ENCODE measurements at regions not wholly inside any gene's neighbourhood (a gene's known extent, or its start where the extent isn't known, plus 50 kb on each side); places are given as distances from the start of the nearest gene placed in this dataset.

DNA sequence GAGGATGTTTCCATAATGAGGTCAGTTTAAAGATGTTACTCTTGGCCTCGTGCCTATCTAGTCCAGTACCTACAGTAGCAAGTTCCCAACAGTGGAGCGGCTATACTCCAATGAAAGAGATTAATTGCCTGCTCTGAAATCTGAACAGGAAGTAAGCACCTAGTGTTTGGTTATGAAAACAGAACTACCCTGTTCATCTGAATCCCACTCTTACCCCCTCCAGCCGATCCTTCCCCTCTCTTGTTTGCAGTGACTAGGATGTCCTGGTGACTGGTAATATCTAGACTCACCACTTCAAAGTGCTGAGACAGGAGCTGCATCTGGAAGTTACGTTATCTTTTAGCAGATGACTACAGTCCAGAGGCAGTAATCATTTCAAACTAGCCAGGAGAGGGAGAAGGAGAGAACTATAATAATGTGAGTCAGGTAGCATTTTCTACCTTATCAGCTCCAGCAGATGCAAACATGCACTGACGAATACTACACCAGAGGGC lies 666.7 kb upstream of the NRP1 start:
- Histone ChIP-seq H3K27me3 (ENCODE audit: control insufficient read depth in 1 of 2, insufficient read depth in 2 of 2, low read length in 2 of 2) (no peaks in the 10 kb centered on the region), H3K27ac (ENCODE audit: low read depth, low read length) (no peak overlapping the region), H3K9ac (ENCODE audit: low read depth in 1 of 2, low read length in 2 of 2) (no peak overlapping the region), H3K4me3 (ENCODE audit: low read depth in 1 of 2, low read length in 2 of 2) (no peak overlapping the region), H3K4me1 (ENCODE audit: control insufficient read depth in 1 of 2, insufficient read depth in 2 of 2, low read length in 2 of 2) (no peaks in the 10 kb centered on the region), H3K36me3 (ENCODE audit: control insufficient read depth in 1 of 2, insufficient read depth in 2 of 2, low read length in 2 of 2) (no peaks in the 10 kb centered on the region), H3K9me3 (ENCODE audit: control insufficient read depth in 1 of 2, low read length in 2 of 2) (no peaks in the 10 kb centered on the region)

DNA sequence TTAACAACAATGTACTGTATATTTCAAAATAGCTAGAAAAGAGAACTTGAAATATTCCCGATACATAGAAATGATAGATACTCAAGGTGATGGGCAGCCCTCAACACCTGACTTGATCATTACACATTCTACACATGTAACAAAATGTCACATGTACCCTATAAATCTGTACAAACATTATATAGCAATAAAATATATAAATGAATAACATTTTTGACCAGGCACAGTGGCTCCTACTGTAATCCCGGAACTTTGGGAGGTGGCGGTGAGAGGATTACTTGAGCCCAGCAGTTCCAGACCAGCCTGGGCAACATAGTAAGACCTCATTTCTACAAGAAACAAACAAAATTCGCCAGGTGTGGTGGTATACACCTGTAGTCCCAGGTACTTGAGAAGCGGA lies 659.5 kb upstream of the NRP1 start:
- Histone ChIP-seq H3K27me3 (ENCODE audit: control insufficient read depth in 1 of 2, insufficient read depth in 2 of 2, low read length in 2 of 2) (no peaks in the 10 kb centered on the region), H3K9me3 (ENCODE audit: control insufficient read depth in 1 of 2, low read length in 2 of 2) (no peaks in the 10 kb centered on the region), H3K4me3 (ENCODE audit: low read depth in 1 of 2, low read length in 2 of 2) (no peak overlapping the region), H3K4me1 (ENCODE audit: control insufficient read depth in 1 of 2, insufficient read depth in 2 of 2, low read length in 2 of 2) (no peaks in the 10 kb centered on the region), H3K9ac (ENCODE audit: low read depth in 1 of 2, low read length in 2 of 2) (no peak overlapping the region), H3K36me3 (ENCODE audit: control insufficient read depth in 1 of 2, insufficient read depth in 2 of 2, low read length in 2 of 2) (no peaks in the 10 kb centered on the region), H3K27ac (ENCODE audit: low read depth, low read length) (no peak overlapping the region)

DNA sequence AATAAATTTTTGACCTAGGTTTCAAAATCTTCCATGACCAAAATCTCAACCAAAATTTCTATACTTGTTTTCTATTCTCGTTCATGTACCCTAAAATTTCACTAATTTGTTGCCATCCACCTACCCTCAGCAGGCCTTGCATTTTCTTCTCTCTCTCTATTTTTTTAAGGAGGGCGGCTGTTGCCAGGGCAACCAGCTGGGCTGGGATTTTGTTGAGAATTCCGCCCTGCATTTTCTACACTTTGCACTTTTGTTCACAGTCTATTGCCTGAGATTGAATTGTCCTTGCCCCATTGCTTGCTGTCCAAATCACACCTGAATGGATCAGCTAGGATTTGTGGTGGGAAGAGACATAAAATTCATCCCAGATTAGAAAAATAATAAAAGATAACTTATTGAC lies 657.5 kb upstream of the NRP1 start:
- Histone ChIP-seq H3K27me3 (ENCODE audit: control insufficient read depth in 1 of 2, insufficient read depth in 2 of 2, low read length in 2 of 2) (no peaks in the 10 kb centered on the region), H3K4me1 (ENCODE audit: control insufficient read depth in 1 of 2, insufficient read depth in 2 of 2, low read length in 2 of 2) (no peaks in the 10 kb centered on the region)

DNA sequence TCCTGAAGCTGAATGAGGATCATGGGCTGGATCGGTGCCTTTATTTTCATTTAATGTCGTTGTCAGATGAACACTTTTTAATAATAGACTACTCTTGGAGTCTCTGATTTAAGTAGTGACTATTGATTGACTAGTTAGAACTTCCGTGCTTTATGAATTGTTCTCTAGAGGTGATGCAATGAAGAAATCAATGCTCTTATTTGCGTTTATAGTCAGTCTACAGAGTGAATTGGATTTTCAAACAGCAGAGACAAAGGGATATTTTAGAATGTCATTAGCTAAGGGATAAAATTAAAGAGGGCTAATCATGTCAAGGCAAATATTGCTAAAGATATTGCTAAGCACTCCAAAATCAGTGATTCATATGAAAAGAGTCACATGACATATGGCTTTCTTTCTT lies 652.0 kb upstream of the NRP1 start:
- no peaks in the 10 kb centered on the region for H3K36me3 ChIP-seq (ENCODE audit: control insufficient read depth in 1 of 2, insufficient read depth in 2 of 2, low read length in 2 of 2)
- no peak overlapping the region for H3K27ac ChIP-seq (ENCODE audit: low read depth, low read length)
- H3K9me3 ChIP-seq (ENCODE audit: control insufficient read depth in 1 of 2, low read length in 2 of 2): no peaks in the 10 kb centered on the region
- no peak overlapping the region for H3K9ac ChIP-seq (ENCODE audit: low read depth in 1 of 2, low read length in 2 of 2)
- no peaks in the 10 kb centered on the region for H3K4me1 ChIP-seq (ENCODE audit: control insufficient read depth in 1 of 2, insufficient read depth in 2 of 2, low read length in 2 of 2)
- H3K4me3 ChIP-seq (ENCODE audit: low read depth in 1 of 2, low read length in 2 of 2): no peak overlapping the region
- H3K27me3 ChIP-seq (ENCODE audit: control insufficient read depth in 1 of 2, insufficient read depth in 2 of 2, low read length in 2 of 2): no peaks in the 10 kb centered on the region

More for the DNA sequence above, 657.5 kb upstream of the NRP1 start:
- Histone ChIP-seq H3K9ac (ENCODE audit: low read depth in 1 of 2, low read length in 2 of 2) (no peak overlapping the region), H3K4me3 (ENCODE audit: low read depth in 1 of 2, low read length in 2 of 2) (no peak overlapping the region), H3K9me3 (ENCODE audit: control insufficient read depth in 1 of 2, low read length in 2 of 2) (no peaks in the 10 kb centered on the region), H3K27ac (ENCODE audit: low read depth, low read length) (no peak overlapping the region), H3K36me3 (ENCODE audit: control insufficient read depth in 1 of 2, insufficient read depth in 2 of 2, low read length in 2 of 2) (no peaks in the 10 kb centered on the region)

DNA sequence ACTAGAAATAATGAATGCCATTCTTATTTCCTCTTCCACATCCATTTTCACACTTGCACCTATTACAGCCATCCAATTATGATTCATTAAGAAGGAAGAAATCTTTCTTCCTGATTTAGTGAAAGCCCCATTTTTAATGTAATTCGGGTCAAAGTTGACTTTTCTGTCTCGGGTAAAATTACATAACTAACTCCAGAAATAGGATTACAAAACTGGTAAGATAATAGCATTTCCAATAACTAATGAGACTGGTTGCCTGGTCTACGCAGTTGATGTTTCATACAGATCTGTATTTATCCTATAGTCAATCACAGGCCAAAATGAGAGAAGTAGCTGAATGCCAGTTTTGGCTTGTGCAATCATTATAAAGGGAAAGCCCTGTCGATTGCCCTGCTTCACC lies 651.5 kb upstream of the NRP1 start:
- Histone ChIP-seq H3K9ac (ENCODE audit: low read depth in 1 of 2, low read length in 2 of 2) (no peak overlapping the region), H3K27ac (ENCODE audit: low read depth, low read length) (no peak overlapping the region), H3K4me3 (ENCODE audit: low read depth in 1 of 2, low read length in 2 of 2) (no peak overlapping the region), H3K36me3 (ENCODE audit: control insufficient read depth in 1 of 2, insufficient read depth in 2 of 2, low read length in 2 of 2) (no peaks in the 10 kb centered on the region), H3K4me1 (ENCODE audit: control insufficient read depth in 1 of 2, insufficient read depth in 2 of 2, low read length in 2 of 2) (no peaks in the 10 kb centered on the region), H3K27me3 (ENCODE audit: control insufficient read depth in 1 of 2, insufficient read depth in 2 of 2, low read length in 2 of 2) (no peaks in the 10 kb centered on the region), H3K9me3 (ENCODE audit: control insufficient read depth in 1 of 2, low read length in 2 of 2) (no peaks in the 10 kb centered on the region)

DNA sequence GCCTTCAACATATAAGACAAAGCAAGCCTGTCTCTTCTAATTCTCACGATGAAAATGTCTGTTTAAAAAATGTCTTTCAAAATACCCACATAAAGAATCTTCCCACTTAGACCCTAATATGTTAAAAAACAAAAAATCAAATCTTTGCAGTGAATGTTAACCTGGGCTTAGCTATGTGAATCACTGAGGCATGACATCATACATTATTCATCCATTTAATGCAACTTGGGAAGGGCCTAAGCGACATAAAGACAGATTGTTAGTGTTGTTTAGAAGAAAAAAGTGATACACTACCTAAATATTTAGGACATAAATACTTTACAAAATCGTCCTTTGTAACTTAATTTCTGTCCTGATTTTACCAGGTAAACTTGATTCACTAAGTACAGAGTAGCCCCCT lies 648.5 kb upstream of the NRP1 start:
- Histone ChIP-seq H3K9ac (ENCODE audit: low read depth in 1 of 2, low read length in 2 of 2) (no peak overlapping the region), H3K36me3 (ENCODE audit: control insufficient read depth in 1 of 2, insufficient read depth in 2 of 2, low read length in 2 of 2) (no peaks in the 10 kb centered on the region), H3K27ac (ENCODE audit: low read depth, low read length) (no peak overlapping the region), H3K4me3 (ENCODE audit: low read depth in 1 of 2, low read length in 2 of 2) (no peak overlapping the region), H3K27me3 (ENCODE audit: control insufficient read depth in 1 of 2, insufficient read depth in 2 of 2, low read length in 2 of 2) (no peaks in the 10 kb centered on the region), H3K4me1 (ENCODE audit: control insufficient read depth in 1 of 2, insufficient read depth in 2 of 2, low read length in 2 of 2) (no peaks in the 10 kb centered on the region), H3K9me3 (ENCODE audit: control insufficient read depth in 1 of 2, low read length in 2 of 2) (no peaks in the 10 kb centered on the region)

DNA sequence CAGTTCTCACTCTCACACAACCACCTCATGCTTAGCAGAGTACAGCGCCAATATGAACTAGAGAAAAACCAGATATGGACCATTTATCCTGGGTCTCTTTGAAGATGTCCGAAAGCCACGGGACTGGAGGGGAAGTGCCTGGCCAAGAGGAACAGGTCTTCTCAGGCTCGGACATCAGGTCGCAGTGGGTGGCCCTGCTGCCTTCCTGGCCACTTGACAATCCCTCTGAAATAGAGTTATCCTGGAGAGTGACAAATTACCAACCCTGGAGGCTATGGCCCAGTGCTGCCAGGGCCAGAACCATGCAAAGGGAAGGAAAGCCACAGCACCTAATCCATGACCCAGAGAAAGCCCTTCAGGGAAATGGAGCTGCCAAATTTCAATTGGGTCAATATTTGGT lies 646.8 kb upstream of the NRP1 start:
- H3K9me3 ChIP-seq (ENCODE audit: control insufficient read depth in 1 of 2, low read length in 2 of 2): no peaks in the 10 kb centered on the region

DNA sequence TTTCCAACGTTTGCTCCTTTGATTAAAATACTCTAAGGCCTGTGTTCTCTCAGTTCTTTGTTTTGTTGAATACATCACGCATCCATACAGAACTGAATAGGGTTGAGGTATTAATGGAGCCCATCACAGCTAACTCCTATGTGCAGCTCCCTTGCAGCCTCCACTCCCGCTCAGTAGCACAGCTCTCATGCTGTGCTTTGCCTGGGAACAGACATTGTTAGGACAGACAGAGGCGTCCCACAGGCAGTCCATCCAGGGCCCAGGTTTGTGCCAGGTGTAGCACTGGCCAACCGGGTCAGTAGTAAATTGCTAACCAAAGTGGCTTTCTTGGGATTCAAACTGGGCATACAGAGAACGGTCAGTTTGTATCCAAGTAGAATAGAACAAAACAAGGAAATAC lies 644.7 kb upstream of the NRP1 start:
- Histone ChIP-seq H3K9me3 (ENCODE audit: control insufficient read depth in 1 of 2, low read length in 2 of 2) (no peaks in the 10 kb centered on the region), H3K27ac (ENCODE audit: low read depth, low read length) (no peak overlapping the region), H3K9ac (ENCODE audit: low read depth in 1 of 2, low read length in 2 of 2) (no peak overlapping the region), H3K27me3 (ENCODE audit: control insufficient read depth in 1 of 2, insufficient read depth in 2 of 2, low read length in 2 of 2) (no peaks in the 10 kb centered on the region), H3K4me3 (ENCODE audit: low read depth in 1 of 2, low read length in 2 of 2) (no peak overlapping the region), H3K4me1 (ENCODE audit: control insufficient read depth in 1 of 2, insufficient read depth in 2 of 2, low read length in 2 of 2) (no peaks in the 10 kb centered on the region), H3K36me3 (ENCODE audit: control insufficient read depth in 1 of 2, insufficient read depth in 2 of 2, low read length in 2 of 2) (no peaks in the 10 kb centered on the region)

More for the DNA sequence above, 646.8 kb upstream of the NRP1 start:
- Histone ChIP-seq H3K36me3 (ENCODE audit: control insufficient read depth in 1 of 2, insufficient read depth in 2 of 2, low read length in 2 of 2) (no peaks in the 10 kb centered on the region), H3K4me3 (ENCODE audit: low read depth in 1 of 2, low read length in 2 of 2) (no peak overlapping the region), H3K27me3 (ENCODE audit: control insufficient read depth in 1 of 2, insufficient read depth in 2 of 2, low read length in 2 of 2) (no peaks in the 10 kb centered on the region), H3K9ac (ENCODE audit: low read depth in 1 of 2, low read length in 2 of 2) (no peak overlapping the region), H3K27ac (ENCODE audit: low read depth, low read length) (no peak overlapping the region), H3K4me1 (ENCODE audit: control insufficient read depth in 1 of 2, insufficient read depth in 2 of 2, low read length in 2 of 2) (no peaks in the 10 kb centered on the region)

DNA sequence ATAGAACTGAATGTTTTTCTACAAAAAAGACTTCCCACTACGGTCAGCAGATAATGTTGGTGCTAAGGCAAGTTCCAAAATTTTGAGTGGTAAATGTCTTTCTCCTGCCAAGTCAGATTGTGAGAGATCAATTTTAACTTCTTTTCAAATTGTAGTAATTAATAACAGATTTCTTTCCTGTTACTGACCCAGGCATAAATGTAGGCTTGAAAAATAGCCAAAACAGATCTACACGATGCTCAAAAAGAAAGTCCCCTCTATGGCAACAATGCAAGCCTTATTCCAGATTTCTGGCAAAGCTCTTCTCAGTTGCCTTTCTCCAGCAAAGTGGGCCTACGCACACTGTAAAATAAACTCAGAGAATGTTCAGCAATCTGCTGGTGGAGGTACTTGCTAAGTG lies 641.0 kb upstream of the NRP1 start:
- H3K4me1 ChIP-seq (ENCODE audit: control insufficient read depth in 1 of 2, insufficient read depth in 2 of 2, low read length in 2 of 2): no peaks in the 10 kb centered on the region
- no peak overlapping the region for H3K4me3 ChIP-seq (ENCODE audit: low read depth in 1 of 2, low read length in 2 of 2)
- H3K27ac ChIP-seq (ENCODE audit: low read depth, low read length): no peak overlapping the region
- no peaks in the 10 kb centered on the region for H3K9me3 ChIP-seq (ENCODE audit: control insufficient read depth in 1 of 2, low read length in 2 of 2)
- H3K27me3 ChIP-seq (ENCODE audit: control insufficient read depth in 1 of 2, insufficient read depth in 2 of 2, low read length in 2 of 2): no peaks in the 10 kb centered on the region
- H3K9ac ChIP-seq (ENCODE audit: low read depth in 1 of 2, low read length in 2 of 2): no peak overlapping the region
- H3K36me3 ChIP-seq (ENCODE audit: control insufficient read depth in 1 of 2, insufficient read depth in 2 of 2, low read length in 2 of 2): no peaks in the 10 kb centered on the region

DNA sequence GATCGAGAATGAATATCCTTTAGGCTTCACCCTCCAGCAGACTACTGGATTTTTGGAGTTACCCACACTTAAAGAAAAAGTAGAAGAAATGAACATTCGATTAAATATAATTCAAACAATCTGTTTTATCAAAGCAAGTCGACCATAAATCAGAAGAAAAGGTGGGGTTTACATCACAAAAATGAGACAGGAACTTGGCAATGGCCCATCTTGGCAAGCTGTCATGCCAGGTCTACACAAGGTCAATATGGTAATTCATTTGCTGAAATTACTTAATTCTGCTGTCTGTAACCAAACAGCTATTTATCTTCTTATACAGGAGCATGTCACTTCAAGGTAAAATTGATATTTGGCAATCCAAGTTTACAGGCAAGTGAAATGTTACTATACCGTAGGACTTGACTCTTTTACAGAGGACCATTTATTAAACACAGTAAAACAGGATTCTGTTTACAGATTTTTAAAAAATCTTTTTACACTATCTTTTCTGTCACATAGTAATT lies 640.6 kb upstream of the NRP1 start:
- no peaks in the 10 kb centered on the region for H3K9me3 ChIP-seq (ENCODE audit: control insufficient read depth in 1 of 2, low read length in 2 of 2)
- no peaks in the 10 kb centered on the region for H3K36me3 ChIP-seq (ENCODE audit: control insufficient read depth in 1 of 2, insufficient read depth in 2 of 2, low read length in 2 of 2)
- H3K27me3 ChIP-seq (ENCODE audit: control insufficient read depth in 1 of 2, insufficient read depth in 2 of 2, low read length in 2 of 2): no peaks in the 10 kb centered on the region
- no peak overlapping the region for H3K4me3 ChIP-seq (ENCODE audit: low read depth in 1 of 2, low read length in 2 of 2)
- no peak overlapping the region for H3K27ac ChIP-seq (ENCODE audit: low read depth, low read length)
- H3K4me1 ChIP-seq (ENCODE audit: control insufficient read depth in 1 of 2, insufficient read depth in 2 of 2, low read length in 2 of 2): no peaks in the 10 kb centered on the region
- no peak overlapping the region for H3K9ac ChIP-seq (ENCODE audit: low read depth in 1 of 2, low read length in 2 of 2)

DNA sequence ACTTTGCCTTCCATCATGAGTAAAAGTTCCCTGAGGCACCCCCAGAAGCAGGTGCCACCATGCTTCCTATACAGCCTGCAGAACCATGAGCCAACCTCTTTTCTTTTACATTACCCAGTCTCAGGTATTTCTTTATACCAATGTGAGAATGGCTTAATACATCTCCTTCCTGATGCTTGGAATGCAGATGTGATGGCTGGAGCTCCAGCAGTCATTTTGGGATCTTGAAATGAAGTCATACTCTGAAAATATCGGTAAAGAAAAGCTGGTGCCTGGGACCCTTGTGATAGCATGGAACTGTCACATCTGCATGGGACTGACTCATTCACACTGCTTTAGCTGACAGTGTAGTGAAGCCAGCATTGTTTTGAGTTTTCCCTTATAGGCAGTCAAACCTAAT lies 634.5 kb upstream of the NRP1 start:
- H3K9ac ChIP-seq (ENCODE audit: low read depth in 1 of 2, low read length in 2 of 2): no peak overlapping the region
- H3K4me1 ChIP-seq (ENCODE audit: control insufficient read depth in 1 of 2, insufficient read depth in 2 of 2, low read length in 2 of 2): no peaks in the 10 kb centered on the region
- H3K36me3 ChIP-seq (ENCODE audit: control insufficient read depth in 1 of 2, insufficient read depth in 2 of 2, low read length in 2 of 2): no peaks in the 10 kb centered on the region
- H3K27ac ChIP-seq (ENCODE audit: low read depth, low read length): no peak overlapping the region
- peaks cover 0 to 2% of the 10 kb centered on the region in 2 donors for H3K9me3 ChIP-seq (ENCODE audit: control insufficient read depth in 1 of 2, low read length in 2 of 2)
- no peaks in the 10 kb centered on the region for H3K27me3 ChIP-seq (ENCODE audit: control insufficient read depth in 1 of 2, insufficient read depth in 2 of 2, low read length in 2 of 2)
- no peak overlapping the region for H3K4me3 ChIP-seq (ENCODE audit: low read depth in 1 of 2, low read length in 2 of 2)

Data from duodenal mucosa (tissue), 2 donors.